Transverse colon (tissue), 3 donors: ENCODE measurements at regions not wholly inside any gene's neighbourhood (a gene's known extent, or its start where the extent isn't known, plus 50 kb on each side); places are given as distances from the start of the nearest gene placed in this dataset.

Experiments used
- CTCF ChIP-seq, 5 experiments: fragments of 200-600 bp in 3 of 5; fragments of 450-650 bp in 2 of 5; sonication (generic) in 3 of 5; IDR thresholded peaks; 1 replicate in 2 of 5; 2 replicates in 3 of 5; pipeline ENCODE4 v1.5.1; 2016 to 2017; ENCODE audit warnings: antibody characterized with exemption in 5 of 5, inconsistent platforms in 3 of 5, mild to moderate bottlenecking in 2 of 5, moderate library complexity in 1 of 5
- EP300 ChIP-seq: sonication (generic); formaldehyde crosslinking; IDR thresholded peaks from one replicate; pipeline ENCODE4 v1.6.1; 2017; ENCODE audit warnings: antibody characterized with exemption, low read depth
- POLR2A ChIP-seq: fragments of 450-650 bp; IDR thresholded peaks from one replicate; pipeline ENCODE4 v1.6.1; 2016; ENCODE audit warnings: antibody characterized with exemption, mild to moderate bottlenecking, moderate library complexity

DNA sequence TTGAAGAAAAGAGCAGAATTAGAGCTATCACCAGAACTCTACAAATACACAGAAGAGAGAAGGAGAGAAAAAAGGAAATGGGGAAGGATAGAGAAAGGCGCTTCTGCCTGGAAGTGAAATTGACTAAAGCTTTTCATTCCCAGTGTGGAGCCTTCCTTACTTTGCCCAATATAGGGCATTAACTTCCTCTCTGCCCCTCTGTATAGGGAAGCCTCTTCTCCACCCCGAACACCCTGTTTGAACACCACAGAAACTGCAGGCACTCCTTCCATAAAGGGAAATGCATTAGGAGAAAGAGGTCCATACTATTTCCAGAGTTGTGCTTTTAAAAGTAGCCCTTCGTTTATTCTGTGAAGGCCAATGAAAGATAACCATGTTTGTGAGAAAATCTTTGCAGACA lies 248.5 kb downstream of the RAP2B start:
- TF ChIP-seq CTCF (IDR thresholded peaks at IDR 0.05) (no peak), POLR2A (no peak), EP300 (no peak)
